DND-41 (cell line): ENCODE measurements at regions not wholly inside any gene's neighbourhood (a gene's known extent, or its start where the extent isn't known, plus 50 kb on each side); places are given as distances from the start of the nearest gene placed in this dataset.

Experiments used
- ATAC-seq: fragments of 200-7000 bp; cut with Tn5 transposase; 3 replicates; pipeline ENCODE4 v1.9.1; 2021; ENCODE audit warnings: low read depth; ENCODE audit not compliant: insufficient read depth
- DNase-seq: peaks from one replicate; pipeline ENCODE4 v3.0.0-alpha.2; 2020
- H2AFZ ChIP-seq: 2 replicates; pipeline ENCODE4 v1.6.0; 2012; ENCODE audit warnings: low read depth, low read length
- H3K27ac ChIP-seq: 2 replicates; pipeline ENCODE4 v1.5.1; 2012; ENCODE audit warnings: low read length, inconsistent platforms
- H3K27me3 ChIP-seq: fragments of 200-600 bp; sonication (generic); 2 replicates; pipeline ENCODE4 v1.6.0; 2012; ENCODE audit warnings: low read length, mild to moderate bottlenecking, inconsistent platforms; ENCODE audit not compliant: insufficient read depth, poor library complexity
- H3K36me3 ChIP-seq: 2 replicates; pipeline ENCODE4 v1.5.1; 2012; ENCODE audit warnings: low read length, inconsistent platforms; ENCODE audit not compliant: insufficient read depth
- H3K4me1 ChIP-seq: 2 replicates; pipeline ENCODE4 v1.5.1; 2012; ENCODE audit warnings: mild to moderate bottlenecking, low read length; ENCODE audit not compliant: insufficient read depth
- H3K4me2 ChIP-seq: 2 replicates; pipeline ENCODE4 v1.6.0; 2012; ENCODE audit warnings: mild to moderate bottlenecking, moderate library complexity, low read length, inconsistent platforms; ENCODE audit not compliant: insufficient read depth
- H3K4me3 ChIP-seq, 2 experiments: fragments of 200-600 bp in 1 of 2; shearing (Covaris generic) in 1 of 2; 2 replicates each; pipeline ENCODE4 v1.5.1; 2012 to 2016; ENCODE audit warnings: inconsistent platforms in 2 of 2, low read length in 2 of 2, mild to moderate bottlenecking in 2 of 2, low read depth in 1 of 2, moderate library complexity in 1 of 2
- H3K79me2 ChIP-seq: 2 replicates; pipeline ENCODE4 v1.6.0; 2012; ENCODE audit warnings: low read length, inconsistent platforms; ENCODE audit not compliant: insufficient read depth
- H3K9ac ChIP-seq: 2 replicates; pipeline ENCODE4 v1.6.0; 2012; ENCODE audit warnings: low read depth, mild to moderate bottlenecking, inconsistent platforms, low read length, moderate library complexity
- H3K9me3 ChIP-seq: 2 replicates; pipeline ENCODE4 v1.5.1; 2012; ENCODE audit warnings: low read length, moderate library complexity, mild to moderate bottlenecking, inconsistent platforms; ENCODE audit not compliant: insufficient read depth, severe bottlenecking
- H4K20me1 ChIP-seq: 2 replicates; pipeline ENCODE4 v1.6.0; 2012; ENCODE audit warnings: low read length; ENCODE audit not compliant: insufficient read depth
- EZH2 ChIP-seq: IDR thresholded peaks from 3 replicates; pipeline ENCODE4 v1.6.1; 2012; ENCODE audit warnings: borderline replicate concordance, low read depth, mild to moderate bottlenecking, moderate library complexity, low read length, inconsistent platforms; ENCODE audit not compliant: severe bottlenecking
- TF ChIP-seq, protein P1 (sequence below): IDR thresholded peaks from 2 replicates; pipeline ENCODE4 v1.5.1; 2012; ENCODE audit warnings: borderline replicate concordance, low read length, moderate library complexity, mild to moderate bottlenecking; ENCODE audit not compliant: poor library complexity, severe bottlenecking; ENCODE audit errors: extremely low read depth

- no peak overlapping the region for H3K9ac ChIP-seq
- H3K36me3 ChIP-seq, result no peaks in the 10 kb centered on the region
- ATAC-seq (no peak), DNase-seq (no peak)
- no peak overlapping the region for H3K4me2 ChIP-seq
- no peak overlapping the region for H3K27ac ChIP-seq
- no peaks in the 10 kb centered on the region for H3K27me3 ChIP-seq
- H4K20me1 ChIP-seq, result no peaks in the 10 kb centered on the region
- H3K79me2 ChIP-seq, result no peaks in the 10 kb centered on the region
- H2AFZ ChIP-seq, result no peak overlapping the region
- no peak overlapping the region for H3K4me3 ChIP-seq
- no peaks in the 10 kb centered on the region for H3K9me3 ChIP-seq
- no peak for TF ChIP-seq EZH2
- TF ChIP-seq, protein P1, sequence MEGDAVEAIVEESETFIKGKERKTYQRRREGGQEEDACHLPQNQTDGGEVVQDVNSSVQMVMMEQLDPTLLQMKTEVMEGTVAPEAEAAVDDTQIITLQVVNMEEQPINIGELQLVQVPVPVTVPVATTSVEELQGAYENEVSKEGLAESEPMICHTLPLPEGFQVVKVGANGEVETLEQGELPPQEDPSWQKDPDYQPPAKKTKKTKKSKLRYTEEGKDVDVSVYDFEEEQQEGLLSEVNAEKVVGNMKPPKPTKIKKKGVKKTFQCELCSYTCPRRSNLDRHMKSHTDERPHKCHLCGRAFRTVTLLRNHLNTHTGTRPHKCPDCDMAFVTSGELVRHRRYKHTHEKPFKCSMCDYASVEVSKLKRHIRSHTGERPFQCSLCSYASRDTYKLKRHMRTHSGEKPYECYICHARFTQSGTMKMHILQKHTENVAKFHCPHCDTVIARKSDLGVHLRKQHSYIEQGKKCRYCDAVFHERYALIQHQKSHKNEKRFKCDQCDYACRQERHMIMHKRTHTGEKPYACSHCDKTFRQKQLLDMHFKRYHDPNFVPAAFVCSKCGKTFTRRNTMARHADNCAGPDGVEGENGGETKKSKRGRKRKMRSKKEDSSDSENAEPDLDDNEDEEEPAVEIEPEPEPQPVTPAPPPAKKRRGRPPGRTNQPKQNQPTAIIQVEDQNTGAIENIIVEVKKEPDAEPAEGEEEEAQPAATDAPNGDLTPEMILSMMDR, result no peak
- H3K4me1 ChIP-seq, result no peaks in the 10 kb centered on the region
Observed at GRCh38 chr20:24370911-24371695, 98.3 kb upstream of the SYNDIG1 start.

DNA sequence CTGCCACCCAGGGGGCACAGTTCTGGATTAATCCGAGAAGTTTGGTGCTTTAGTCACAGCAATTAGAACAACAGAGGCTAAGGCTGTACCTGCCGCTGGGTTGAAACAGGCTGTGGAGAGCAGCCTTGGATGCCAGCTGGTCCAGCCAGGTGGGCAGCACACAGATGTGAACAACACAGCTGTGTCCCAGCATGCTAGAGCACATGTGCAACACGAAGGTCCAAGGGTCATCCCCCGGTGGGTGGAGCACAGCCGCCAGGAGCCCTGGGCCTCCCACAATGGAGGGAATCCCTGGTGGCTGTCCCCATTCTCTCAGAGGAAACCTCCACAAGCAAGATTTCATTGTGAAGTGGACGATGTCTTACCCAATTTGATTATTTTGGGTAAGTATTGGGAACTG lies 99.2 kb upstream of the SYNDIG1 start:
- no peaks in the 10 kb centered on the region for H3K27me3 ChIP-seq
- no peak overlapping the region for H3K4me2 ChIP-seq
- no peak for TF ChIP-seq EZH2
- TF ChIP-seq, protein P1, result no peak
- no peaks in the 10 kb centered on the region for H3K4me1 ChIP-seq
- ATAC-seq, result no peak
- no peak overlapping the region for H3K4me3 ChIP-seq
- no peak overlapping the region for H2AFZ ChIP-seq
- H3K36me3 ChIP-seq, result no peaks in the 10 kb centered on the region
- no peak for DNase-seq
- no peaks in the 10 kb centered on the region for H4K20me1 ChIP-seq
- no peaks in the 10 kb centered on the region for H3K9me3 ChIP-seq
- H3K79me2 ChIP-seq, result no peaks in the 10 kb centered on the region
- no peak overlapping the region for H3K9ac ChIP-seq
- H3K27ac ChIP-seq, result no peak overlapping the region

DNA sequence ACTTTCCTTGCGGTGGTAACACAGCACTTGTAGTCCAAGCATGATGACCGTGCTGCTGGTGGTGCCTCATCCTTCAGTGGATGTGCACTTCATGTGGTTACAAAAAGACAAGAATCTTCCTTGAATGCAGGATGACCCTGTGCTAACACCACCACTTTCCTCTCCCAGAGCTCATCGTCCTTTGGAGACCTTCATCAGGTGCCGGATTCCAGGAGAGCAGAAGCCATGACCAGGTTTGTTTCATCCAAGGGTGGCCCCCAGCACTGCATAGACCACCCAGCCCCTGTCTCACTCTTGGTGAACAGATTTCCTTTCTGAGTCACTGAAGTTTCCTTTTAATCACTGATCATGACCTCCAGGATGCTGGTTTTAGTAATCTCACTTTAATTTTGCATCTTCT lies 101.2 kb upstream of the SYNDIG1 start:
- TF ChIP-seq, protein P1, result no peak
- TF ChIP-seq EZH2, result no peak
- Histone ChIP-seq H4K20me1 (no peaks in the 10 kb centered on the region), H2AFZ (no peak overlapping the region), H3K27me3 (no peaks in the 10 kb centered on the region), H3K36me3 (no peaks in the 10 kb centered on the region), H3K4me2 (no peak overlapping the region), H3K4me3 (no peak overlapping the region), H3K27ac (no peak overlapping the region), H3K9ac (no peak overlapping the region), H3K4me1 (peaks cover 19% of the 10 kb centered on the region), H3K9me3 (no peaks in the 10 kb centered on the region), H3K79me2 (no peaks in the 10 kb centered on the region)
- ATAC-seq (no peak), DNase-seq (no peak)

DNA sequence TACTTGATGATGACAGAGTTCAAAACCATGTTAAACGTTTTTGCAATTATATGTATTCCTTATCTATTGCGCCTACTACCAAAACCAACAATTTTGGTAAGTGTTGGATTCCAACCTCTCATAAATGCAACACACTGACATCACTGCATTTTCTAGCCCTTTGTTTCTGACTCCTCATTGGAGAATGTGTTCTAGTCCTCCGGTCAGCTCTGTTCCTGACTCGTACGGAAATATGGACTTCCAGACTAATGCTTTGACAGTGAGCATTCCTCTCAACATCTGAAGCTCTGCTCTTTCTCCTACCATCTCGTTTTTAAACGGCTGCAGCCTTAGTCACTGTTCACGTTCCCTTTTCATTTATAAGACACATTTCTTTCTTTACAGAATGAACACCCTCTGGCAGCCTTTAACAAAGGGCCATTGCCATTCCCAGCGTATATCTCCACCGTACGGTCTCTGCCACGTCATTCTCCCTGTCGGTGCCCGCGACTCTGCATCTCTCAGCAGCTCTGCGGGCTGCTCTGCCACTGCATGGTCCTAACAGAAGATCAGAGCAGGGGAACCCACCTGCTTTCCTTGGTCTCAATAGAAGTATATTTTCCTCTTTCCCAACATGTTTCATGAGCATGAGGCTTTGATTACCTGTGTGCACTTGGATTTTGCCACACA lies 103.0 kb upstream of the SYNDIG1 start:
- Histone ChIP-seq H3K36me3 (no peaks in the 10 kb centered on the region), H3K9ac (no peak overlapping the region), H2AFZ (no peak overlapping the region), H3K79me2 (no peaks in the 10 kb centered on the region), H3K4me1 (peaks cover 25% of the 10 kb centered on the region), H3K27me3 (no peaks in the 10 kb centered on the region), H3K9me3 (peaks cover 14% of the 10 kb centered on the region), H3K4me2 (no peak overlapping the region), H3K27ac (no peak overlapping the region), H4K20me1 (no peaks in the 10 kb centered on the region), H3K4me3 (no peak overlapping the region)
- no peak for DNase-seq
- ATAC-seq, result no peak
- TF ChIP-seq EZH2, result no peak
- TF ChIP-seq, protein P1, result no peak
